ENCODE measurements at regions not wholly inside any gene's neighbourhood (a gene's known extent, or its start where the extent isn't known, plus 50 kb on each side); places are given as distances from the start of the nearest gene placed in this dataset.
"Not testable (repeated sequence)": the region's sequence is repeated elsewhere in the genome, so short reads cannot be mapped to it uniquely, and the experiment has no call there.

DNA sequence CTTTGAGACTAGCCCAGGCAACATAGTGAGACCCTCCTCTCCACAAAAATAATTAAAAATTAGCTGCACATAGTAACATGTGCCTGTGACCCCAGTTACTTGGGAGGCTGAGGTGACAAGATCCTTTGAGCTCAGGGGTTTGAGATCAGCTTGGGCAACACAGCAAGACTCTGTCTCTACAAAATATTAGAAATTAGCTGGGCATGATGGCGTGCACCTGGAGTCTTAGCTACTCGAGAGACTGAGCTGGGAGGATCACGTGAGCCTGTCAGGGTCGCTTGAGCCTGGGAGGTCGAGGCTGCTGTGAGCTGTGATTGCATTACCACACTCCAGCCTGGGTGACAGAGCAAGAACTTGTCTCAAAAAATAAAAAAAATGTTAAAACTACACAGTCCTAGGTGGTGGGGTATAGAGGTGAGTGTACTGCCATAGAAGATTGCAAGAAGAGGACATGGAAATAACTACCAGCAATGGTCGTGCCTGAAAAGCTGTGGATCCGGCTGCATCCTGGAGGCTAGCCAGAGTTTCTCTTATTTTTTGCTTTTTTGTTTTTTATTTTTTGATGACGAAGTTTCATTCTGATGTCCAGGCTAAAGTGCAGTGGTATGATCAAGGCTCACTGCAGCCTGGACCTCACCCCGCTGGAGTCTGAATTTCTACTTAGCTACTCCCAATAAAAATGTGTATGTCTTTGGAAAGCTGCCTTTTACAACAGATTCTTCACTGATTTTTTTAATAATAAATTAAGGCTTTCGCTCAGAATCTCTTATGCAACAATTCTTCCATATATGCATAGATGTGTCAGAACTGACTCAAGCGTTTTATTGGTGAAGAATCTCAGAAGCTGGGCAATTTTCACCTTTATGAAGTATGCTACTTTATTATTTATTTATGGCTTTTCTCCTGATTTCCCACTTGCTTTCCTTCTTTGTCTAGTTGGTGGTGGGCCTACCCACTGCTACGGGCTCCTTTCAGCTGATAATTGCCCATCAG, 393.8 kb downstream of the TSHZ3 start:
- no peak for TF ChIP-seq CTCF (IDR thresholded peaks at IDR 0.05; ENCODE audit: insufficient read depth, low read depth, low read length)
- no peak for DNase-seq (ENCODE audit: low read depth)

GRCh38 chr19:30944276-30944932, 404.8 kb downstream of the TSHZ3 start:
- not testable (repeated sequence) for DNase-seq (ENCODE audit: low read depth); H3K4me3 ChIP-seq (ENCODE audit: low read depth, low read length)

More for the DNA sequence above, 393.8 kb downstream of the TSHZ3 start:
- no peak overlapping the region for H3K4me3 ChIP-seq (ENCODE audit: low read depth, low read length)

- H3K4me3 ChIP-seq (ENCODE audit: low read depth, low read length), result no peak overlapping the region
- TF ChIP-seq CTCF (IDR thresholded peaks at IDR 0.05; ENCODE audit: insufficient read depth, low read depth, low read length), result no peak
- no peak for DNase-seq (ENCODE audit: low read depth)
Observed at GRCh38 chr19:30943101-30943843, 406.0 kb downstream of the TSHZ3 start.

DNA sequence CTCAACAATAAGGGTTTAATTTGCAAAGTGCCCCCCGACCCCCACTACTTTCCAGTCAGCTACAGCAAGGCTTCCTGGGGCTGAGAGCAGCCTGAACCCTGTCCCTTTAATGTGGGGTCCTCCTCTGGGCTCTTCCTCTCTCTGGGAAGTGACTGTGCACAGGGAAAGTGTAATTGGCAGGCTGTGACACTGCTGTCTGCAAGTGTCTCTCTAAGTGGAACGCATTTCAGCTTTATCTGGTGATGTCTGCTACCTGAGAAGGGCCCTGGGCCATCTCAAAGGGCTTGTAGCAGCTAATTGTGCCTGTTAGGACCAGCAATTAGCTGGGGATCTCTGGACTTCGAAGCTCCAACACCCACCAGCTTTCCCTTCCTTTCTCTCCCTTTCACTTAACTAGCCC, 406.6 kb downstream of the TSHZ3 start:
- TF ChIP-seq CTCF (IDR thresholded peaks at IDR 0.05; ENCODE audit: insufficient read depth, low read depth, low read length), result no peak
- no peak for DNase-seq (ENCODE audit: low read depth)
- H3K4me3 ChIP-seq (ENCODE audit: low read depth, low read length), result no peak overlapping the region

- DNase-seq (ENCODE audit: low read depth), result no peak
- no peak for TF ChIP-seq CTCF (IDR thresholded peaks at IDR 0.05; ENCODE audit: insufficient read depth, low read depth, low read length)
- H3K4me3 ChIP-seq (ENCODE audit: low read depth, low read length), result no peak overlapping the region
Observed at GRCh38 chr19:30941591-30941990, 407.6 kb downstream of the TSHZ3 start.

DNA sequence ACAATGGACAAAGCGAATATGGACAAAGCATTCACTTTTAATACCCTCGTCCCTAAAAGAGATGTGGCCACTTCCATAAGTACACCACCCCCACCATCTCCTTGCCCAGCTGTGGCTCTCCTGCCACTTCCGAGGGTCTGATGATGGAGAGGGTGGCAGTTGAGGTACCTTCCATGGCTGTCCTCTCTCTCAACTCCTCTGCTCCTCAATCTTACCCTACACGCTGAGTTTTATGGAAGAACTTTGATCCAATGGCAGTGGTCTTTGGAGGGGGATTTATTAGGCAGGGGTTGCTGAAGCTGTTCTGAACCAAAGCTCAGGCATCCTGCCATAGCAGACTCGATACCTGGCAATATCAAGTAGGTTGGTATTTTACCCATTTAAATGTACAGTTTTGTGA, 413.0 kb downstream of the TSHZ3 start:
- H3K4me3 ChIP-seq (ENCODE audit: low read depth, low read length), result no peak overlapping the region
- no peak for DNase-seq (ENCODE audit: low read depth)
- TF ChIP-seq CTCF (IDR thresholded peaks at IDR 0.05; ENCODE audit: insufficient read depth, low read depth, low read length), result no peak

DNA sequence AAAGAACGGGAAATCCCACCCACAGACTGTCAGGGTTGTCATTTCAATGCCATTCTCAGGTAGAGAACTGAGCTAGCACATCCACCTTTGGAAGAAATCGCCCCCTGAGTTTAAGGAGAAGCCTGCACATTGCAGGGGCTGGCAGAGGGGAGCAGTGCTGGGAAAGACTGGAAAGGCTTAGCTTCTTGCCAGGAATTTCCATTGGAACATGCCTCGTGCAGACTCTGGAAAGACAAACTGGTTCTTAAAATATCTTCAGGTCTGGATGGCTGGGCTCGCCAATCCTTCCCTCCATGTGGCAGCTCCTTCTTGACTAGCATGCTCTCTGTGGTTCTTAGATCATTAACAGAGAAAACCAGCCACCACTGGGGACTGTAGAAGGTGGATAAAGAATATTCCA, 414.1 kb downstream of the TSHZ3 start:
- no peak for DNase-seq (ENCODE audit: low read depth)
- H3K4me3 ChIP-seq (ENCODE audit: low read depth, low read length), result no peak overlapping the region
- no peak for TF ChIP-seq CTCF (IDR thresholded peaks at IDR 0.05; ENCODE audit: insufficient read depth, low read depth, low read length)

- not testable (repeated sequence) for H3K4me3 ChIP-seq (ENCODE audit: low read depth, low read length); DNase-seq (ENCODE audit: low read depth)
Observed at GRCh38 chr19:30933454-30933853, 415.8 kb downstream of the TSHZ3 start.

All from fibroblast of villous mesenchyme (primary cell).